T47D (cell line): ENCODE measurements at regions not wholly inside any gene's neighbourhood (a gene's known extent, or its start where the extent isn't known, plus 50 kb on each side); places are given as distances from the start of the nearest gene placed in this dataset.

Experiments
- DNase-seq, 2 experiments: peaks; one replicate each; pipeline versions ENCODE4 v3.0.0 to v3.0.0-alpha.2; 2011 to 2012; ENCODE audit warnings: low read depth in 1 of 2, low spot score in 1 of 2
- JUND ChIP-seq: IDR thresholded peaks from 2 replicates; pipeline ENCODE4 v1.6.1; 2012; ENCODE audit warnings: low read depth
- in situ Hi-C: cut with HindIII; loops from 2 replicates; pipeline ENCODE4 v1.10.0; 2016; ENCODE audit warnings: low sequenced_read_pairs, low pct_unique_long_range_greater_than_20kb

DNA sequence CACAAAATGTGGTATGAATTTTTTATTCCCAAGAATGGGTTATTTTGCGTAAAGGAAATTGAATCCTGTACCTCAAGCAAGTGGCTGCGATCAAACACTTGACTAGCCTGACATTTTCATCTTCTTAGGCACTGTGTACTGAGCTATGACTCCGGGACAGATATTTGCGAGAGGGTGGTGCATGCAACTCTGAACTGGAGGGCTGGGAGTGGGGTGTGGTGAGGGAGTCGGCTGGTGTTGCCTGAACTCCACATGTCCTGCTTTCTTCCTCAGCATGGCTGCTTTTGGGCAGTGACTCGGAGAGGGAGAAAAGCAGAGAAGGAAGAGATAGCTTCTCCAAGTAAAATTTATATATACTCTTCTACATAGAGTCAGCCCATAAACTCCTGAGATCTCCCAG is 68.5 kb upstream of the GATB start:
- in situ Hi-C loops, result no loop called here
- no peak for TF ChIP-seq JUND
- DNase-seq, result no peak

DNA sequence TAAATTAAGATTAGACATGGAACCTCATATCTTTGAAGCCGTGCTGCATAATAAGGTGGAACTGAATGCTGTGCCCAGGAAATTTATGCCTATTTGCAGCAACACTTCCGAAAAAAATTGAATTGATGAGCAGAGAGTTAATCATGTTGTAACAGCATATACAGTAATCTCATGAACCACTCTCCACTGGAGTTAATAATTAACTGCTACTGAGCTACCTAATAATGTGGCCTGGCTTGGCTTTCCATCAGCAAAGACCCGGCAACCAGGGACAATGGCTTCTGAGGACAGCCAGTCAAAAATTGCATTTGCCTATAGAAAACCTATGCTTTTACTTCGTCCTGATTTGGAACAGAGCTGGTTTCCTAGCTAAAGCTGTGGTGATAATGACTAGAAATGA is 63.8 kb upstream of the GATB start:
- in situ Hi-C loops, result no loop called here
- TF ChIP-seq JUND, result no peak
- no peak for DNase-seq

DNA sequence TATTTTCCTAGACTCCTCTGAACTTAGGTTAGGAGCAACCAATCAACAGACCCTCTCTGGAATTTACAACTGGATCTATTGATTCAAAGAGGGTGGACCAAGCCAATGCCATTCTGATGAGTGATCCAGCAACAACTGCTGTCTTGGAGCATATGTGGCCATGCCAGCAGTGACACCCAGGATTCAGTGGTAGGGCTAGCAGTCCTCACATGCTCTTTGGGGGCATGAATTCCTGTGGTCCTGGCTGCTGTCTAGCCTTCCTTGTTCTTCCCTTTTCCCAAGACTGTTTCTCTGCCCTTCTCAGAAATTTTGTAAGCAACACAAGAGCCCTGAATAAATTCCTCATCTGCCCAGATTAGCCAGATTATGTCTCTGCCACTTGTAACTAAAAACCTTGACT is 61.5 kb upstream of the GATB start:
- in situ Hi-C loops, result no loop called here
- no peak for TF ChIP-seq JUND
- no peak for DNase-seq

DNA sequence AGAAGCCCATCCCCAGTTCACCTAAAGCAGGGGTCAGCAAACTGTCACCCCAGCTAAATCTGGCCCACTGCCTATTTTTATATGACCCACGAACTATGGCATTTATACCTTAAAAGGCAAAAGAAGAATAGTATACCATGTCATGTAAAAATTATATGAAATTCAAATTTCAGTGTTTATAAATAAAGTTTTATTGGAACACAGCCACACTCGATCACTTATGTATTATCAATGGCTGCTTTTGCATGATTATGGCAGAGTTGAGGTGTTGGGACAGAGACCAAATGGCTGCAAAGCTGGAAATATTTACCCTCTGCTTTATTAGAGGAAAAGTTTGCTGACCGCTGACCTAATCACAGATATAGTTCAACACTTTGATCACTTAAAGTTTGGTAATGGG is 59.2 kb upstream of the GATB start:
- in situ Hi-C loops, result no loop called here
- no peak for DNase-seq
- no peak for TF ChIP-seq JUND

DNA sequence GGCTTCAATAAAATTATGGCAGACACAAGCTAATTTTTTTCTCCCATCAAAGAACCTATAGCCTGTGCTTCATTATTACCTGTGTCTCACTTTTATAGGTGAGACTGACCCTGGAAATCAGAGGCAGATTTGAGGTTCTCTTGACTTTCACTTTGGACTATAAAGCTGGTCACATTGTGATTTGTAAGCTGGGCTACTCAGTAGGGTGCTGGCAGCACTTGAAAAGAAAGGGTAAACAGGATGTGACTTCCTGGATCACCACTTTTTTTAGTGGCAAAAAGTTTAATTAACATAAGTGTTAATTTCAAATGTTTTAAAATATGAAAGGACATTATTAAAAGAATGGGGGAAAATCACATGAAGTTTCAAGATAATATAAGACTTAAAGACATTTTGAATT is 50.6 kb upstream of the GATB start:
- no peak for DNase-seq
- TF ChIP-seq JUND, result no peak
- in situ Hi-C loops, result no loop called here
